NCI-H2171 treated with DMSO at 0.1 percent for 48 hours (cell line): ENCODE measurements at regions not wholly inside any gene's neighbourhood (a gene's known extent, or its start where the extent isn't known, plus 50 kb on each side); places are given as distances from the start of the nearest gene placed in this dataset.

Source experiments
- DNase-seq: peaks from one replicate; lab custom pipeline; 2025; lab: John Stamatoyannopoulos, UW

DNA sequence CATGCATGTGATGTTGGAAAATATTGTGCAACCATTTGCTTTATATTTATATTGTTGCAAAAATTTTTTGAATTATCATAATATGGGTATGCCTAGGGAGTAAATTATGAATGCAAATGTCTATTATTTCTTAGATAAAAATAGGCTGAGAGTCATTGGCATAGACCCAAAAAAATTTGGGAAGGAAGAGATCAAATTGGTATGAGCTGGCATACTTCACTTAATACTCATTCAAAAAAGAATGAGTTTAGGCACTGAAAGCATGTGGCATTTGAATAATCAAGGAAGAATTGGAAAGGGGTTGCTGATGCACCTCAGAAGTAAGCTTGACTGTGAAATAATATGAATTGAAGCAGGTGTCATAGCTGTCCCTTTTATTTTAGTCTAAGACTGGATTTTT lies 764.0 kb upstream of the DPPA4 start:
- no peak for DNase-seq

DNA sequence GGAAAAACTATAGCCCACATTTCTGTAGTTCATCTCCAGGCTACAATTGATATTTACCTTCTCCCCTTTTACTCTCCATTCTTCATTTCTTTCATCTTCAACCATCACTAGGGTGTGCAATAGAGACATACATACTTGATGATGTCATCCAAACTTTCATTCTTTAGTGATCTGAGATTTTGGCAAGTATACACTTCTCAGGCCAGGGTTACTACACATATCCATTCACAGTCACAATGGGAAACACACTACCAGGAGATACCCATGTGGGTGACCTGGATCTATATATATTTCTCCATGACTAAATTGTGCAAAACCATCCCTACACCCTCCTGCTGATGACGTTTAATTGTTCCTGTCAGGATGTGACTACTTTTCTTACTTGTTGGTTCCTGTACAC lies 769.5 kb upstream of the DPPA4 start:
- no peak for DNase-seq

DNA sequence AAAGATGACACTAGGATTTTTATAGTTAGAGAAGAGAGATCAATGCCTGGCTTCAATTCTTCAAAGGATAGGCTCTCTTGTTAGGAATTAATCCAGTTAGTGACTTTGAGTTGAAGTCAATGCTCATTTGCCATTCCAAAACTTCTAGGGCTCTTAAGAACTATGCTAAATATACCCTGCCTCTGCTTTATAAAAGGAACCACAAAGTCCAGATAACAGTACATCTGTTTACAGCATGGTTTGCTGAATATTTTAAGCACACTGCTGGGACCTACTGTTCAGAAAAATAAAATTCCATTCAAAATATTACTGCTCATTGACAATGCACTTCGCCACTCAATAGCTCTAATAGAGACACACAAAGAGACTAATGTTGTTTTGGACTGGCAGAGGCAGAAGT lies 786.6 kb upstream of the DPPA4 start:
- DNase-seq, result no peak

- DNase-seq, result no peak
Measured at GRCh38 chr3:110126065-110126464, 788.7 kb upstream of the DPPA4 start.

- no peak for DNase-seq
Measured at GRCh38 chr3:110133971-110134370, 796.6 kb upstream of the DPPA4 start.

DNA sequence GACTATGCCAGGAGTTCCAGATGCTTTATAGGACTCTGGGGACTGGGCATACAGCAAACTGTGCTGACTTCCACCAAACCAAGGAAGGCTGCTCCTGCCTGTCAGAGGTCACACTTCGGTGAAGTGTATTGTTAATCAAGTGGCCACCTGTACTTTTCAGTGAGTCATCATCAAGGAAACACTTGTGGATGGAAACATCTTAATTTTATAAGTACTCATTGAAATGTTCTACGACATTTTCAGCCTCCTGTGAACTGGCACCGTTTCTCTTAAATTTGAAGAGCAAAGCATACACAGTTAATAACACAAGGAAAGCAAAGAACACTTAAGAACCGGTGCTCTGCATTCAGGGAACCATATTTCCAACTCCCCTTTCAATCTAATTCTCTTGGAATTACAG lies 801.7 kb upstream of the DPPA4 start:
- no peak for DNase-seq

GRCh38 chr3:110139821-110140220 lies 802.5 kb upstream of the DPPA4 start:
- no peak for DNase-seq

DNA sequence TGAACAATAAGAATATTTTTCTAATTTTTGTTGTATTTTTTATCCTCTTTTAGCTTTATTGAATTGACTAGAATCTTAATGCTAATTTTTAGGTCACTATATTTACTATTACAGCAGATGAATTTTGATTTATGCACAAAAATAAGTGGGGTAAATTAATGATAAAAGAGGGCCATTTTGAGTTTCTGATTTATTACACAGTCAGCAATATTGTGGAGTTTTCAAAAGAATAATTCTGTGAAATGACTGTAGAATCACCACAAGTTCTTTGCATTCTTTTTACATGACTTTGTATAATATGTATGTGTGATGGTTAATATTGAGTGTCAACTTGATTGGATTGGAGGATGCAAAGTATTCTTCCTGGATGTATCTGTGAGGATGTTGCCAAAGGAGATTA lies 812.4 kb upstream of the DPPA4 start:
- DNase-seq, result no peak

DNA sequence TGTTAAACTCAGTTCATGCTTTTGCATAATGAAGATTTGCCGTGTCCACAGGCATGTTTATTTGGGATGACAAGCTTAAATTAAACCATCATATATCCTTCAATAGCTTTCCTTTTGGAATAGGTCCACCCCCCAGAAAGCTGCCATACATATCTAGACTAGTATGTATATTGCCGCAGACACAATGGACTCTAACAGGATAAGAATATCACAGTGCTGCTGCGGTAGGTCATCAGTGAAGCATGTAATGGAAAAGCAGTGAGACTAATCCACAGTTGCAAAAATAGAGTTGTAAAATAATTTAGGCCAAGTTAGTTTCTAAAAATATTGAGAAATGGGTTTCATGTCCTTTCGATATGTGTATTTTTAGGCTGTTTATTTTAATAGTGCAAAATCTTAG lies 819.9 kb upstream of the DPPA4 start:
- DNase-seq, result no peak

DNA sequence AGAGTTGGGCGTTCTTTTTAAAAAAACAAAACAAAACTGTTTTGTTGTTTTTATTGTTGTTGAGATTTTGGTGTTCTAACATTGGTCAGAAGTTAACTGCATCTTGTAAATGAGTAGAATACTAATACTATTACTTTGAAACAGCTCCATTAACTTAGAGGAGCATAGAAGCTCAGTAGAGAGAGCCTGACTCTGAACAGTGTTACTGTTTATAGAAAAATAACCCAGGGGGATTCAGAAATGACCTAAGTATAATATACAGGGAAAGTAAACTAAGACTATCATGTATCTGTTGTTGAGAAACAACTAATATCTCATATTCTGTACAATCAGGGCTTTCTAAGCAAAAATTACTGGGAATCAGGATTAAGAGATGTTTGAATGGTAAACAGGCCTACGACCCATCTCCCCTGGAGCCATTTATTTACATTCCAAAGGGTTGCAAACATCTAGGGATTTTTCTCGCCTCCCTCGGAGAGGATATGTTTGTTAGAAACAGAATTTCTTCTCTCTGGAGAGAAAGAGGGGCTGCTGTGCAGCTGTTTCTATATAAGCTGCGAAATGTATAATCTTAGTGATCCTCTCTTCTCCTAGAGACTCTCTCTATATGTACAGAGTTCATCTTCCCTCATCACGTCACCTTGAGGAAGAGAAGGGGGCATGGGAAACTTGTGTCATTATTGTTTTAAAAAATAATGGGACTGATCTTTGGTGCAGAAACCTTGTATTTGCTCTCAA lies 827.5 kb upstream of the DPPA4 start:
- no peak for DNase-seq

DNA sequence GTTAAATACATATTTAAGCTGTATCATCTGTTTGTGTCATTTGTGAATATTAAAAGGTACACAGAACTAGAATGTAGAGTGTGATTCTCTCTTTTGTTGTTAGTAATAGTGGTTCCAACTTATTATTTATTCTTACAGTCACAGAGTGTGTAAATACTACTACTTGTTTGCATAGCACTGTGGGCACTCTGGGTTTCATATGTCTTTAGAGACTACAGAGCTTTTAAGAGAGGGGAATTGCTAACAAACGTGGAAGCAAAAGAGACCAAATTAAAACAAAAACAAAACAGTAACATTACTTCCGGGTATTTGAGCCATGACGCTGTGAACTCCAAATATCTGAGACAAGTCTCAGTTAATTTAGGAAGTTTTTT lies 828.0 kb upstream of the DPPA4 start:
- DNase-seq, result no peak

- DNase-seq, result no peak
Measured at GRCh38 chr3:110165753-110166152, 828.4 kb upstream of the DPPA4 start.

GRCh38 chr3:110166791-110167190 lies 829.4 kb upstream of the DPPA4 start:
- no peak for DNase-seq

DNA sequence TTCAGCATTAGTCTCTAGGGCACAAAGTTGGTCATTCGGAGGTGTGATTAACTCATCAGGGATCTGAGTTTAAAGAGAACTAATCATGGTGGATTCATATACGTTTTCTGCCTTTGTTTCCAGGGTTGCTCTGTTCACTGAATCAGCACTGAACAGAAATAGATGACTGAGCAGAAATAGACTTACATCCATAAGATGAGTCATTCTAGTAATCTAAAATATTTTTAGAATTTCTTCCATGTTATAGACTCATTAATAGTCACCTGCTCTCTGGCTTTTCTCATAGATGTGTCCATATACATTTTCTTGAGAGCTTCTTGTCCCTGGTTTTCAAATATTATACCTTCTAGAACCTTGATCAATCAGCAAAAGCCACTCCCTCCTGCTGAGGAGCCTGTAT lies 837.6 kb upstream of the DPPA4 start:
- no peak for DNase-seq

DNA sequence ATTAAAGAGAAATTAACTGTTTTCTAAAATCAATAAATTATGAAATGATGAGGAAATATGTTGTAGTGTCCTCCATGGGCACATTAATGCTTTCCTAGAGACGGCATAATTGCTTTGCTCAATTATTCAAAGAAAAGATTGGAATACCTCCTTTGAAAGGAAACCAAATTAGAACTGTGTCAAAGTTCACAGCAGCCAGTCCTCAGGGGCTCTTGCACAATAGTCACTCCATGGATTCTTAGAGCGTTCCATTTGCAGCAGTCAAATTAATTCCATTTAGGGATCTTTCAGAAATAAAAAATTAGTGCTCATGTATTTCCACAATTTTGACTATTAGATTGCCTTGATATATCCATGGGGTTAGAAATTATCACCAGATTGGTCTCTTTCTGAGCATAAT lies 841.6 kb upstream of the DPPA4 start:
- DNase-seq, result no peak

DNA sequence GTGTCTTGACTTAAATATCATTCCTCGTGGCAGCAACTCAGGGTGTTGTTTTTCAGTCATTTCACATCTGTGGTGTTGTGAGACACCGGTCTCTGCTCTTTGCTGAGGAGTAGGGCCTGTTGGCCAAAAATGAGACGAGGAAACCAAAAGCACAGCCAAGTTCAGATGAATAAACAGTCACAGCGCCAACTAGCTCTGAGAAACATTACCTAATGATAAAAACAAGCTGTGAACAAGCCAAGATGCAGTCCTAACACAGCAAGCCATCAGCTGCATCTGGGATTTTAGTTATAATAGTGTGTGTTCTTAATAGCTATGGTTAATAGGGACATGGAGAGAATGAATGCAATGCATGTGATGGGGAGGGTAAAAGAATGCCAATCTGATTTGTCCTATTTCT lies 843.4 kb upstream of the DPPA4 start:
- DNase-seq, result no peak

- no peak for DNase-seq
Measured at GRCh38 chr3:110181226-110181625, 843.9 kb upstream of the DPPA4 start.

DNA sequence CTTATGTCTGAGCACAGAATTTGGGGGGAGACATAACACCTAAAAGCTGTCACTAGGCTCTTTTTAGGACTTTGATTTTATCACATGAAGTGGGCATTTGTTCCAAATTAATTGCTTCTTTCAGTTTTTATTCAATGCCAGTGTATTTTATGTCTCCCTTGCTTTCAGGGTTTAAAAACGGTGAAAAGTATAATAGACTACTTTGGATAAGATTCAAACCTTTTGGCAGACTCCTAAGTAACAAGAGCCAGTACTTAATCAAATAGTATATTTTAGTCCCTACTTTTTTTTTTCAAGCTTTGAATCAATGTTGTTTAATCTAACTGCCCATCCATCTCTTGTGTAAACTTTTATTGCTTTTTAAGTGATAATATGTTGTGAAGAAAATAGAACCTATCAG lies 847.2 kb upstream of the DPPA4 start:
- no peak for DNase-seq

GRCh38 chr3:110193074-110193473 lies 855.7 kb upstream of the DPPA4 start:
- no peak for DNase-seq

GRCh38 chr3:110198717-110199587 lies 861.6 kb upstream of the DPPA4 start:
- no peak for DNase-seq

DNA sequence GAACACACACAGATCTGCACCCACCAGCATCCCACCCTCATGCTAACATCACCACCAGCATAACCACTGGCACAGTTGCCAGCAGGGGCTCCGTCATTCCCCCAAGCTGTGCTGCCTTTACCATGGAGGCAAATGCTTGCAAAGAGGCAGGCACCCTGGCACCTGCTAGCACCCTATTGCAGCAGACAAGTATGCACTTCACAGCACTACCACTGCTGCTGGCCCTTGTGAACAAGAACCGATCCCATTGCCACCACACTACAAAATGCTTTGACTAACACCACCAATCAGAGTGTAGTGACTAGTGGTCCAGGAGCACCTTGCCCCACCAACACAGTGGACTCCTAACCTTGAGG lies 862.2 kb upstream of the DPPA4 start:
- DNase-seq, result no peak

GRCh38 chr3:110210086-110210660 lies 861.4 kb upstream of the NECTIN3 start:
- no peak for DNase-seq

- no peak for DNase-seq
Measured at GRCh38 chr3:110226645-110227044, 845.0 kb upstream of the NECTIN3 start.
